Right renal pelvis (tissue), 4 donors: ENCODE measurements at regions not wholly inside any gene's neighbourhood (a gene's known extent, or its start where the extent isn't known, plus 50 kb on each side); places are given as distances from the start of the nearest gene placed in this dataset.

ENCODE experiments used
- DNase-seq, 4 donors: peaks; one replicate each; pipeline ENCODE4 v3.0.0-alpha.2; 2013; ENCODE audit warnings: low read depth in 4 of 4, low spot score in 3 of 4, missing footprints in 1 of 4

DNA sequence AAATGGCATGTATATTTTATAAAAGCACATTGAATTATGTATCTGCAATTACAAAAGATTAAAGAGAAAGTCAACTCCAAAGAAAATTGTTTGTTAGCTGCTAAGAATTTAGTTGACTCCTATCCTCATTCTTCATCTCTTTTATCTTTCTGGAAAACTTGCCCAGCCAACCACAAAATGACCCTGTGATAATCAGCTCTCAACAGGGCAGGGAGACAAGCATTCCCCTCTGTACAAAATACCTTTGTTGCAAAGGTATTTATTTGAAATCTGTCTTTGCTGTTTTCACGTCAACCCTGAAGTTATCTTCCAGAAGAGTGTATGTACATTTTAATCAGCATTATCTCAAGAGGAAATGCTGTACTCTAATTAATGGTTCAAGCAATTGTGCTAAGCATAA is 191.1 kb upstream of the DDI1 start:
- no peak for DNase-seq

DNA sequence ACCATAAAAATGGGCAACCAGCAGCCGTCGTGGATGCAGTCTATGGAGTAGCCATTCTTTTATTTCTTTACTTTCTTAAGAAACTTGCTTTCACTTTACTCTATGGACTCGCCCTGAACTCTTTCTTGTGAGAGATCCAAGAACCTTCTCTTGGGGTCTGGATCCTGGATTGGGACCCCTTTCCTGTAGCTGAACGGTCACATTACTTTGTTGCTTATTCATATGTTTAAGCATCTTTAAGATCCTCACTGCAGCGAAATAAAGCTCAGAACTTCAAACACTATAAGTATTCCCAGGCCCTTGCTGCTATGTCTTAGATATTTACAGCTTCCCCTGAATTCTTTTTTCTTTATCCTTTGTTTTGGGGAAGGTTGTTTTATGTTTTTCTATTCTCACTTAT is 187.8 kb upstream of the DDI1 start:
- DNase-seq: no peak

DNA sequence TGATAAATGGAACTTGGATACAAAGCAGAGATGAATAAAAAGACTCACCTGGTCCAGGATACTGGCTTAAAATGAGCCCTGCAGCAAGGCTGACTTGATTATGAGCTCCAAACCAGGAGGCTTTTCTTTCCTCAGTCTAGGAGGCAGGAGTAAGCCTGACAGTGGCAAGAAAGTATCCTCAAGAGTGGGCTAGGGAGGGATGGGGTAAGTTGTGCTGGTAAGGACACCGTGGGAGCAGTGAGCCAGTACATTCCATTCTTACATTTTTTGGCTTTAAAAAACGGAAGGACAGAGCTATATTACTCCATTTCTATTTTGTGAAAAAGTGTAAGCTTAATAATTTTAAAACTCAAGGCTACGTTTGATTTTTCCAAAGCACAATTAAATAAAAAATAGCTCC is 187.1 kb upstream of the DDI1 start:
- DNase-seq: no peak

DNA sequence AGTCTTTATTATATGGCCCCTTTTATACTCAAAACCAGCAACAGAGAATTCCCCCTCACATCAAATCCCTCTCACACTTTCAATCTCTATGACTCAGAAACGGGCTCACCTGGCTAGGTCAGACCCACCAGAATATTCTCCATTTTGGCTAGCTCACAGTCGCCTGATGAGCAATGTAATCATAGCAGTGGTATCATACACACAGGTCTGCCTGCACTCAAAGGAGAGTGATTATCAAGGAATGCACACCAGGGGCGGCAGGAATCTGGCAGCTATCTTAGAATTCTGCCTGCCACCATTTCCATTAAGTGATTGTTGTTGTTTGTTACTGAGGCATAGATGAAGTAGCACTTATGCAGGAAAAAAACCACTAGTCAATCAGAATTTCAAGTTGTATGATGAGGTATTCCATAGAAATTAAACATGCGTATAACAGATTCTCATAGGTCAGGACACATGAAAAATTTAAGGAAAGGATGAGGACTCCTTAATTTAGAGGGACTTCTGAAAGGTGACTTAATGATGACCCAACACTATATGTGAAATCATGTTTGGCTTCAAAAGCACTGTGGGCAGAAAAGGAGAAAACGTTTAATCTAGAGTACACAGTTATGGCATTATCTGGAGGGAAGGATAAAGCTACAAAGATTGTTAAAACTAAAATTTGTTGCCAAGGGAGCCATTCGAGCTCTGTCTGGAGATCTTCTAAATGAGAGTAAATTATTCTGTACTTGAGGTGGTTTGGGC is 185.8 kb upstream of the DDI1 start:
- DNase-seq: no peak

DNA sequence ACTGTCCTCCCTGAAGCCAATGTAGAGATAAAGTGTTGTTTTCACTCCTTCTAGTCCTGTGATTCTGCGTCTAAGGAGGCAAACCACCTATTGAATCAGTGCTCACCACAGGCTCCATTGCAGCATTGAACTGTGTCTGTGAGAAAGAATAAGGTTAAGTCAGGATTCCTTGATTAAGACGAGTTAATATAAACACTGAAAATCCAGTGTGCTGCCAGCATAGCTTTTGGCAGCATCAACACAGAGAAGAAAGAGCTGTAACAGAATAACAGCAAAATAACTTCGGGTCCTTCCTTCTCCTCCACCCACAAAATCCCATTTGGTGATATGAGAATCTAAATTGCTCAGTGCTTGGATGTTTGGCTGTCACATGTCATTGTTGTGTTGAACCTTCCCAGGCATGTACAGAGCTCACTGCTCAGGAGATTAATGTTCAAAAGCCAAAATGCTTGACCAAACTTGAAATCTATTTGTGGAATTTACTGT is 185.2 kb upstream of the DDI1 start:
- DNase-seq: peak in 2 of 4 donors; percentile 14 to 31
